HepG2 (cell line): ENCODE measurements at regions not wholly inside any gene's neighbourhood (a gene's known extent, or its start where the extent isn't known, plus 50 kb on each side); places are given as distances from the start of the nearest gene placed in this dataset.

Experiments
- ADNP ChIP-seq: sonication (generic); formaldehyde crosslinking; IDR thresholded peaks from 2 replicates; pipeline ENCODE4 v1.4.0; 2020; ENCODE audit warnings: missing genetic modification reagents
- ATF7-NPFF ChIP-seq: sonication (generic); formaldehyde crosslinking; IDR thresholded peaks from 2 replicates; pipeline ENCODE4 v1.8.1; 2023; ENCODE audit warnings: mild to moderate bottlenecking, low read depth, missing genetic modification reagents, moderate library complexity
- ELF1 ChIP-seq: sonication (generic); formaldehyde crosslinking; IDR thresholded peaks from 2 replicates; pipeline ENCODE4 v1.4.0; 2020; ENCODE audit warnings: missing genetic modification reagents
- HNRNPL ChIP-seq: fragments of 200-400 bp; formaldehyde crosslinking; IDR thresholded peaks from 2 replicates; pipeline ENCODE4 v1.6.1; 2017; ENCODE audit warnings: mild to moderate bottlenecking, low read depth, low read length
- KDM5B ChIP-seq: sonication (generic); formaldehyde crosslinking; IDR thresholded peaks from 2 replicates; pipeline ENCODE4 v1.4.0; 2020; ENCODE audit warnings: missing genetic modification reagents, mild to moderate bottlenecking, borderline replicate concordance
- PRMT3 ChIP-seq: sonication (generic); formaldehyde crosslinking; IDR thresholded peaks from 2 replicates; pipeline ENCODE4 v1.8.1; 2022; ENCODE audit warnings: low read depth, mild to moderate bottlenecking, moderate library complexity, missing genetic modification reagents, borderline replicate concordance
- RBFOX2 ChIP-seq: fragments of 200-400 bp; formaldehyde crosslinking; IDR thresholded peaks from 2 replicates; pipeline ENCODE4 v1.6.1; 2017; ENCODE audit warnings: low read depth, mild to moderate bottlenecking, low read length
- RFX1 ChIP-seq: fragments of 450-650 bp; IDR thresholded peaks from 2 replicates; pipeline ENCODE4 v1.6.1; 2017
- SKI ChIP-seq: fragments of 450-650 bp; IDR thresholded peaks from one replicate; pipeline ENCODE4 v1.6.1; 2018; ENCODE audit warnings: mild to moderate bottlenecking; ENCODE audit not compliant: partially characterized antibody
- STAT5B ChIP-seq: sonication (generic); formaldehyde crosslinking; IDR thresholded peaks from 2 replicates; pipeline ENCODE4 v1.4.0; 2020; ENCODE audit warnings: missing genetic modification reagents
- TEF ChIP-seq: sonication (generic); formaldehyde crosslinking; IDR thresholded peaks from 2 replicates; pipeline ENCODE4 v1.5.0; 2020; ENCODE audit warnings: missing genetic modification reagents
- ZBTB7B ChIP-seq: sonication (generic); formaldehyde crosslinking; IDR thresholded peaks from 2 replicates; pipeline ENCODE4 v1.4.0; 2020; ENCODE audit warnings: missing genetic modification reagents
- TF ChIP-seq, protein P1 (sequence below): sonication (generic); formaldehyde crosslinking; IDR thresholded peaks from 2 replicates; pipeline ENCODE4 v1.8.0; 2022; ENCODE audit warnings: missing genetic modification reagents, mild to moderate bottlenecking, moderate library complexity, borderline replicate concordance
- TF ChIP-seq, protein P2 (sequence below): sonication (generic); formaldehyde crosslinking; IDR thresholded peaks from 2 replicates; pipeline ENCODE4 v1.4.0; 2020; ENCODE audit warnings: mild to moderate bottlenecking, missing genetic modification reagents
- TF ChIP-seq, protein P3 (sequence below): fragments of 450-650 bp; IDR thresholded peaks from 2 replicates; pipeline ENCODE4 v1.6.1; 2017; ENCODE audit warnings: mild to moderate bottlenecking
- TF ChIP-seq, protein P4 (sequence below): sonication (generic); formaldehyde crosslinking; conservative IDR thresholded peaks from 2 replicates; pipeline ENCODE4 v1.8.0; 2022; ENCODE audit warnings: missing genetic modification reagents

GRCh38 chr20:51306521-51307358 lies 235.8 kb downstream of the NFATC2 start (continued):
- TF ChIP-seq KDM5B (CRISPR knock-in tag), result peak; percentile 58; the same call in 1 of the 2 replicates
- TF ChIP-seq, protein P1, sequence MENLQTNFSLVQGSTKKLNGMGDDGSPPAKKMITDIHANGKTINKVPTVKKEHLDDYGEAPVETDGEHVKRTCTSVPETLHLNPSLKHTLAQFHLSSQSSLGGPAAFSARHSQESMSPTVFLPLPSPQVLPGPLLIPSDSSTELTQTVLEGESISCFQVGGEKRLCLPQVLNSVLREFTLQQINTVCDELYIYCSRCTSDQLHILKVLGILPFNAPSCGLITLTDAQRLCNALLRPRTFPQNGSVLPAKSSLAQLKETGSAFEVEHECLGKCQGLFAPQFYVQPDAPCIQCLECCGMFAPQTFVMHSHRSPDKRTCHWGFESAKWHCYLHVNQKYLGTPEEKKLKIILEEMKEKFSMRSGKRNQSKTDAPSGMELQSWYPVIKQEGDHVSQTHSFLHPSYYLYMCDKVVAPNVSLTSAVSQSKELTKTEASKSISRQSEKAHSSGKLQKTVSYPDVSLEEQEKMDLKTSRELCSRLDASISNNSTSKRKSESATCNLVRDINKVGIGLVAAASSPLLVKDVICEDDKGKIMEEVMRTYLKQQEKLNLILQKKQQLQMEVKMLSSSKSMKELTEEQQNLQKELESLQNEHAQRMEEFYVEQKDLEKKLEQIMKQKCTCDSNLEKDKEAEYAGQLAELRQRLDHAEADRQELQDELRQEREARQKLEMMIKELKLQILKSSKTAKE (CRISPR knock-in tag), result no peak
- no peak for TF ChIP-seq RBFOX2
- TF ChIP-seq HNRNPL, result no peak
- no peak for TF ChIP-seq RFX1
- TF ChIP-seq STAT5B (CRISPR knock-in tag), result no peak
- TF ChIP-seq ATF7-NPFF (CRISPR knock-in tag), result no peak
- TF ChIP-seq, protein P2, sequence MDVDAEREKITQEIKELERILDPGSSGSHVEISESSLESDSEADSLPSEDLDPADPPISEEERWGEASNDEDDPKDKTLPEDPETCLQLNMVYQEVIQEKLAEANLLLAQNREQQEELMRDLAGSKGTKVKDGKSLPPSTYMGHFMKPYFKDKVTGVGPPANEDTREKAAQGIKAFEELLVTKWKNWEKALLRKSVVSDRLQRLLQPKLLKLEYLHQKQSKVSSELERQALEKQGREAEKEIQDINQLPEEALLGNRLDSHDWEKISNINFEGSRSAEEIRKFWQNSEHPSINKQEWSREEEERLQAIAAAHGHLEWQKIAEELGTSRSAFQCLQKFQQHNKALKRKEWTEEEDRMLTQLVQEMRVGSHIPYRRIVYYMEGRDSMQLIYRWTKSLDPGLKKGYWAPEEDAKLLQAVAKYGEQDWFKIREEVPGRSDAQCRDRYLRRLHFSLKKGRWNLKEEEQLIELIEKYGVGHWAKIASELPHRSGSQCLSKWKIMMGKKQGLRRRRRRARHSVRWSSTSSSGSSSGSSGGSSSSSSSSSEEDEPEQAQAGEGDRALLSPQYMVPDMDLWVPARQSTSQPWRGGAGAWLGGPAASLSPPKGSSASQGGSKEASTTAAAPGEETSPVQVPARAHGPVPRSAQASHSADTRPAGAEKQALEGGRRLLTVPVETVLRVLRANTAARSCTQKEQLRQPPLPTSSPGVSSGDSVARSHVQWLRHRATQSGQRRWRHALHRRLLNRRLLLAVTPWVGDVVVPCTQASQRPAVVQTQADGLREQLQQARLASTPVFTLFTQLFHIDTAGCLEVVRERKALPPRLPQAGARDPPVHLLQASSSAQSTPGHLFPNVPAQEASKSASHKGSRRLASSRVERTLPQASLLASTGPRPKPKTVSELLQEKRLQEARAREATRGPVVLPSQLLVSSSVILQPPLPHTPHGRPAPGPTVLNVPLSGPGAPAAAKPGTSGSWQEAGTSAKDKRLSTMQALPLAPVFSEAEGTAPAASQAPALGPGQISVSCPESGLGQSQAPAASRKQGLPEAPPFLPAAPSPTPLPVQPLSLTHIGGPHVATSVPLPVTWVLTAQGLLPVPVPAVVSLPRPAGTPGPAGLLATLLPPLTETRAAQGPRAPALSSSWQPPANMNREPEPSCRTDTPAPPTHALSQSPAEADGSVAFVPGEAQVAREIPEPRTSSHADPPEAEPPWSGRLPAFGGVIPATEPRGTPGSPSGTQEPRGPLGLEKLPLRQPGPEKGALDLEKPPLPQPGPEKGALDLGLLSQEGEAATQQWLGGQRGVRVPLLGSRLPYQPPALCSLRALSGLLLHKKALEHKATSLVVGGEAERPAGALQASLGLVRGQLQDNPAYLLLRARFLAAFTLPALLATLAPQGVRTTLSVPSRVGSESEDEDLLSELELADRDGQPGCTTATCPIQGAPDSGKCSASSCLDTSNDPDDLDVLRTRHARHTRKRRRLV, result no peak
- TF ChIP-seq ELF1 (CRISPR knock-in tag), result peak; percentile 23; the same call in 1 of the 2 replicates
- TF ChIP-seq, protein P3, sequence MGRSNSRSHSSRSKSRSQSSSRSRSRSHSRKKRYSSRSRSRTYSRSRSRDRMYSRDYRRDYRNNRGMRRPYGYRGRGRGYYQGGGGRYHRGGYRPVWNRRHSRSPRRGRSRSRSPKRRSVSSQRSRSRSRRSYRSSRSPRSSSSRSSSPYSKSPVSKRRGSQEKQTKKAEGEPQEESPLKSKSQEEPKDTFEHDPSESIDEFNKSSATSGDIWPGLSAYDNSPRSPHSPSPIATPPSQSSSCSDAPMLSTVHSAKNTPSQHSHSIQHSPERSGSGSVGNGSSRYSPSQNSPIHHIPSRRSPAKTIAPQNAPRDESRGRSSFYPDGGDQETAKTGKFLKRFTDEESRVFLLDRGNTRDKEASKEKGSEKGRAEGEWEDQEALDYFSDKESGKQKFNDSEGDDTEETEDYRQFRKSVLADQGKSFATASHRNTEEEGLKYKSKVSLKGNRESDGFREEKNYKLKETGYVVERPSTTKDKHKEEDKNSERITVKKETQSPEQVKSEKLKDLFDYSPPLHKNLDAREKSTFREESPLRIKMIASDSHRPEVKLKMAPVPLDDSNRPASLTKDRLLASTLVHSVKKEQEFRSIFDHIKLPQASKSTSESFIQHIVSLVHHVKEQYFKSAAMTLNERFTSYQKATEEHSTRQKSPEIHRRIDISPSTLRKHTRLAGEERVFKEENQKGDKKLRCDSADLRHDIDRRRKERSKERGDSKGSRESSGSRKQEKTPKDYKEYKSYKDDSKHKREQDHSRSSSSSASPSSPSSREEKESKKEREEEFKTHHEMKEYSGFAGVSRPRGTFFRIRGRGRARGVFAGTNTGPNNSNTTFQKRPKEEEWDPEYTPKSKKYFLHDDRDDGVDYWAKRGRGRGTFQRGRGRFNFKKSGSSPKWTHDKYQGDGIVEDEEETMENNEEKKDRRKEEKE, result no peak
- TF ChIP-seq SKI, result no peak
- TF ChIP-seq, protein P4, sequence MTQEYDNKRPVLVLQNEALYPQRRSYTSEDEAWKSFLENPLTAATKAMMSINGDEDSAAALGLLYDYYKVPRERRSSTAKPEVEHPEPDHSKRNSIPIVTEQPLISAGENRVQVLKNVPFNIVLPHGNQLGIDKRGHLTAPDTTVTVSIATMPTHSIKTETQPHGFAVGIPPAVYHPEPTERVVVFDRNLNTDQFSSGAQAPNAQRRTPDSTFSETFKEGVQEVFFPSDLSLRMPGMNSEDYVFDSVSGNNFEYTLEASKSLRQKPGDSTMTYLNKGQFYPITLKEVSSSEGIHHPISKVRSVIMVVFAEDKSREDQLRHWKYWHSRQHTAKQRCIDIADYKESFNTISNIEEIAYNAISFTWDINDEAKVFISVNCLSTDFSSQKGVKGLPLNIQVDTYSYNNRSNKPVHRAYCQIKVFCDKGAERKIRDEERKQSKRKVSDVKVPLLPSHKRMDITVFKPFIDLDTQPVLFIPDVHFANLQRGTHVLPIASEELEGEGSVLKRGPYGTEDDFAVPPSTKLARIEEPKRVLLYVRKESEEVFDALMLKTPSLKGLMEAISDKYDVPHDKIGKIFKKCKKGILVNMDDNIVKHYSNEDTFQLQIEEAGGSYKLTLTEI (CRISPR knock-in tag), result no peak
- TF ChIP-seq ZBTB7B, result peak; percentile 71
- no peak for TF ChIP-seq TEF
- no peak for TF ChIP-seq ADNP (CRISPR knock-in tag)
- no peak for TF ChIP-seq PRMT3 (CRISPR knock-in tag)
